Liver (tissue), 3 donors: ENCODE measurements at regions not wholly inside any gene's neighbourhood (a gene's known extent, or its start where the extent isn't known, plus 50 kb on each side); places are given as distances from the start of the nearest gene placed in this dataset.

ENCODE experiments used
- CTCF ChIP-seq: fragments of 150-350 bp; IDR thresholded peaks from 2 replicates; pipeline ENCODE4 v1.5.1; 2017; ENCODE audit warnings: improper control_type of control experiment, low read depth, low read length; ENCODE audit not compliant: missing input control
- EGR1 ChIP-seq, 2 donors: IDR thresholded peaks; 2 replicates each; pipeline ENCODE4 v1.6.1; 2016 to 2018; ENCODE audit warnings: antibody characterized with exemption in 2 of 2, low read depth in 2 of 2
- GABPA ChIP-seq, 2 donors: IDR thresholded peaks in 1 of 2; conservative IDR thresholded peaks in 1 of 2; 2 replicates each; pipeline ENCODE4 v1.6.1; 2016; ENCODE audit warnings: antibody characterized with exemption in 2 of 2, mild to moderate bottlenecking in 1 of 2, moderate library complexity in 1 of 2
- JUND ChIP-seq, 2 donors: IDR thresholded peaks; 2 replicates each; pipeline ENCODE4 v1.6.1; 2016; ENCODE audit warnings: antibody characterized with exemption in 2 of 2
- SP1 ChIP-seq: IDR thresholded peaks from 2 replicates; pipeline ENCODE4 v1.6.1; 2018; ENCODE audit warnings: antibody characterized with exemption, mild to moderate bottlenecking
- TAF1 ChIP-seq: conservative IDR thresholded peaks from 2 replicates; pipeline ENCODE4 v1.6.1; 2016; ENCODE audit warnings: antibody characterized with exemption, mild to moderate bottlenecking
- YY1 ChIP-seq: IDR thresholded peaks from 2 replicates; pipeline ENCODE4 v1.6.1; 2016; ENCODE audit warnings: antibody characterized with exemption, mild to moderate bottlenecking
- TF ChIP-seq, protein P1 (sequence below): IDR thresholded peaks from 2 replicates; pipeline ENCODE4 v1.6.1; 2016; ENCODE audit warnings: antibody characterized with exemption, mild to moderate bottlenecking
- TF ChIP-seq, protein P2 (sequence below): IDR thresholded peaks from 2 replicates; pipeline ENCODE4 v1.6.1; 2016; ENCODE audit warnings: antibody characterized with exemption
- TF ChIP-seq, protein P3 (sequence below): IDR thresholded peaks from 2 replicates; pipeline ENCODE4 v1.6.1; 2016; ENCODE audit warnings: antibody characterized with exemption
- TF ChIP-seq, protein P4 (sequence below): IDR thresholded peaks from 2 replicates; pipeline ENCODE4 v1.6.1; 2016; ENCODE audit warnings: antibody characterized with exemption
- donor health status: healthy.
- donor health status: healthy.

GRCh38 chr6:40782355-40782754 is 195.2 kb upstream of the LRFN2 start:
- TF ChIP-seq CTCF (no peak), EGR1 (IDR thresholded peaks at IDR 0.05; ENCODE audit: low read depth in 2 of 2) (no peak), YY1 (no peak), SP1 (no peak), JUND (IDR thresholded peaks at IDR 0.05) (no peak), GABPA (IDR thresholded peaks at IDR 0.05 in 1 of 2, conservative IDR thresholded peaks at IDR 0.05 in 1 of 2) (no peak), TAF1 (no peak)
- TF ChIP-seq, protein P1, sequence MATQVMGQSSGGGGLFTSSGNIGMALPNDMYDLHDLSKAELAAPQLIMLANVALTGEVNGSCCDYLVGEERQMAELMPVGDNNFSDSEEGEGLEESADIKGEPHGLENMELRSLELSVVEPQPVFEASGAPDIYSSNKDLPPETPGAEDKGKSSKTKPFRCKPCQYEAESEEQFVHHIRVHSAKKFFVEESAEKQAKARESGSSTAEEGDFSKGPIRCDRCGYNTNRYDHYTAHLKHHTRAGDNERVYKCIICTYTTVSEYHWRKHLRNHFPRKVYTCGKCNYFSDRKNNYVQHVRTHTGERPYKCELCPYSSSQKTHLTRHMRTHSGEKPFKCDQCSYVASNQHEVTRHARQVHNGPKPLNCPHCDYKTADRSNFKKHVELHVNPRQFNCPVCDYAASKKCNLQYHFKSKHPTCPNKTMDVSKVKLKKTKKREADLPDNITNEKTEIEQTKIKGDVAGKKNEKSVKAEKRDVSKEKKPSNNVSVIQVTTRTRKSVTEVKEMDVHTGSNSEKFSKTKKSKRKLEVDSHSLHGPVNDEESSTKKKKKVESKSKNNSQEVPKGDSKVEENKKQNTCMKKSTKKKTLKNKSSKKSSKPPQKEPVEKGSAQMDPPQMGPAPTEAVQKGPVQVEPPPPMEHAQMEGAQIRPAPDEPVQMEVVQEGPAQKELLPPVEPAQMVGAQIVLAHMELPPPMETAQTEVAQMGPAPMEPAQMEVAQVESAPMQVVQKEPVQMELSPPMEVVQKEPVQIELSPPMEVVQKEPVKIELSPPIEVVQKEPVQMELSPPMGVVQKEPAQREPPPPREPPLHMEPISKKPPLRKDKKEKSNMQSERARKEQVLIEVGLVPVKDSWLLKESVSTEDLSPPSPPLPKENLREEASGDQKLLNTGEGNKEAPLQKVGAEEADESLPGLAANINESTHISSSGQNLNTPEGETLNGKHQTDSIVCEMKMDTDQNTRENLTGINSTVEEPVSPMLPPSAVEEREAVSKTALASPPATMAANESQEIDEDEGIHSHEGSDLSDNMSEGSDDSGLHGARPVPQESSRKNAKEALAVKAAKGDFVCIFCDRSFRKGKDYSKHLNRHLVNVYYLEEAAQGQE = no peak
- TF ChIP-seq, protein P2, sequence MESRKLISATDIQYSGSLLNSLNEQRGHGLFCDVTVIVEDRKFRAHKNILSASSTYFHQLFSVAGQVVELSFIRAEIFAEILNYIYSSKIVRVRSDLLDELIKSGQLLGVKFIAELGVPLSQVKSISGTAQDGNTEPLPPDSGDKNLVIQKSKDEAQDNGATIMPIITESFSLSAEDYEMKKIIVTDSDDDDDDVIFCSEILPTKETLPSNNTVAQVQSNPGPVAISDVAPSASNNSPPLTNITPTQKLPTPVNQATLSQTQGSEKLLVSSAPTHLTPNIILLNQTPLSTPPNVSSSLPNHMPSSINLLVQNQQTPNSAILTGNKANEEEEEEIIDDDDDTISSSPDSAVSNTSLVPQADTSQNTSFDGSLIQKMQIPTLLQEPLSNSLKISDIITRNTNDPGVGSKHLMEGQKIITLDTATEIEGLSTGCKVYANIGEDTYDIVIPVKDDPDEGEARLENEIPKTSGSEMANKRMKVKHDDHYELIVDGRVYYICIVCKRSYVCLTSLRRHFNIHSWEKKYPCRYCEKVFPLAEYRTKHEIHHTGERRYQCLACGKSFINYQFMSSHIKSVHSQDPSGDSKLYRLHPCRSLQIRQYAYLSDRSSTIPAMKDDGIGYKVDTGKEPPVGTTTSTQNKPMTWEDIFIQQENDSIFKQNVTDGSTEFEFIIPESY = no peak
- TF ChIP-seq, protein P3, sequence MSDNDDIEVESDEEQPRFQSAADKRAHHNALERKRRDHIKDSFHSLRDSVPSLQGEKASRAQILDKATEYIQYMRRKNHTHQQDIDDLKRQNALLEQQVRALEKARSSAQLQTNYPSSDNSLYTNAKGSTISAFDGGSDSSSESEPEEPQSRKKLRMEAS = no peak
- TF ChIP-seq, protein P4, sequence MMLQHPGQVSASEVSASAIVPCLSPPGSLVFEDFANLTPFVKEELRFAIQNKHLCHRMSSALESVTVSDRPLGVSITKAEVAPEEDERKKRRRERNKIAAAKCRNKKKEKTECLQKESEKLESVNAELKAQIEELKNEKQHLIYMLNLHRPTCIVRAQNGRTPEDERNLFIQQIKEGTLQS = no peak
